ENCODE measurements at regions not wholly inside any gene's neighbourhood (a gene's known extent, or its start where the extent isn't known, plus 50 kb on each side); places are given as distances from the start of the nearest gene placed in this dataset.

GRCh38 chr2:122081751-122082150 lies 326.3 kb downstream of the TSN start:
- no peak for TF ChIP-seq POLR2A (IDR thresholded peaks at IDR 0.05; ENCODE audit: low read depth, low read length)
- no peak for TF ChIP-seq TAF1 (IDR thresholded peaks at IDR 0.05; ENCODE audit: borderline replicate concordance, low read depth, low read length)
